Calu3 (cell line): ENCODE measurements at regions not wholly inside any gene's neighbourhood (a gene's known extent, or its start where the extent isn't known, plus 50 kb on each side); places are given as distances from the start of the nearest gene placed in this dataset.
A peak's percentile ranks its signal among the peaks of the same experiment; 100 is the strongest.

Source experiments
- BruUV-seq: library from RNA; stranded (reverse); fragments of 400-500 nt; replicated peaks from 2 replicates; lab custom pipeline; 2021; lab: Mats Ljungman, UMichigan
- CTCF ChIA-PET: fragments of 300-600 bp; sonication (Branson Sonifier 250); formaldehyde crosslinking; loops from one replicate; lab custom pipeline; 2022; ENCODE audit warnings: antibody characterized with exemption; lab: Charles Lee
- DNase-seq: peaks from one replicate; pipeline ENCODE4 v3.0.0; 2022
- H3K27ac Mint-ChIP-seq: one replicate; pipeline ENCODE4 v1.8.0; 2022; ENCODE audit warnings: mixed read lengths; ENCODE audit not compliant: unreplicated experiment
- H3K27me3 Mint-ChIP-seq: one replicate; pipeline ENCODE4 v1.8.0; 2022; ENCODE audit warnings: mixed read lengths; ENCODE audit not compliant: unreplicated experiment
- H3K36me3 Mint-ChIP-seq: one replicate; pipeline ENCODE4 v1.8.0; 2022; ENCODE audit warnings: mild to moderate bottlenecking, moderate library complexity, mixed read lengths; ENCODE audit not compliant: insufficient read depth, unreplicated experiment
- H3K4me1 Mint-ChIP-seq: one replicate; pipeline ENCODE4 v1.8.0; 2022; ENCODE audit warnings: mild to moderate bottlenecking, low read depth, mixed read lengths; ENCODE audit not compliant: unreplicated experiment
- H3K4me3 Mint-ChIP-seq: one replicate; pipeline ENCODE4 v1.8.0; 2022; ENCODE audit warnings: mild to moderate bottlenecking, low read depth, moderate library complexity, mixed read lengths; ENCODE audit not compliant: unreplicated experiment
- H3K9me3 Mint-ChIP-seq: one replicate; pipeline ENCODE4 v1.8.0; 2022; ENCODE audit warnings: low read depth, mixed read lengths; ENCODE audit not compliant: unreplicated experiment
- CTCF ChIP-seq: fragments of 200-600 bp; IDR thresholded peaks from one replicate; pipeline ENCODE4 v1.8.0; 2022; ENCODE audit warnings: antibody characterized with exemption; ENCODE audit not compliant: unreplicated experiment
- intact Hi-C: fragments of 100-400 bp; cut with micrococcal nuclease; formaldehyde crosslinking; loops from one replicate; pipeline ENCODE4 v1.10.0; 2022; ENCODE audit not compliant: unreplicated experiment

DNA sequence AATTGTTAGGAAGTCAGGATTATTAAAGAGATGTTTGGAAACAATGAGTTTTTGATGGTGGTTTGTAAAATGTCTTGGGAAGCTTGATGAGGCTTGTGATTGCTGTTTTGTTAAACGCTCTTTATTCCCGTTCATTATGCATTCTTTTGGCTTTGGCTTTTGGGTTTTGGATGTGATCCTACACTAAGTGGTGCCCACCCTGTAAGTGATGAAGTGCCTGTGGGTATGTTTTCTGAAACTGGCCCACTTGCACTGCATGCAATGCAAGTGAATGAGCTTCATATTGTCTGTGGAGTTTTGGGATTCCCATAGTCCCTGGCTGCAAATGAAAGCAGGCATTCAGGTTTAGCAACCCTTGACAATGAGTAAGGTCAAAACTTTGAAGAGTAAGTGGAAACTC, 1035.5 kb upstream of the WWC1 start:
- H3K27me3 Mint-ChIP-seq: no peaks in the 10 kb centered on the region
- H3K4me3 Mint-ChIP-seq: no peak overlapping the region
- no TSS peak for BruUV-seq
- H3K36me3 Mint-ChIP-seq: no peaks in the 10 kb centered on the region
- no peak for TF ChIP-seq CTCF
- H3K27ac Mint-ChIP-seq: no peak overlapping the region
- no peaks in the 10 kb centered on the region for H3K9me3 Mint-ChIP-seq
- no peak for DNase-seq
- no peaks in the 10 kb centered on the region for H3K4me1 Mint-ChIP-seq
- intact Hi-C loops: no loop called here
- CTCF ChIA-PET: interaction anchor here (0.5 kb wide), 1 partner anchor 10 kb away, joined by 5 read pairs; no protein-coding TSS in a partner anchor

DNA sequence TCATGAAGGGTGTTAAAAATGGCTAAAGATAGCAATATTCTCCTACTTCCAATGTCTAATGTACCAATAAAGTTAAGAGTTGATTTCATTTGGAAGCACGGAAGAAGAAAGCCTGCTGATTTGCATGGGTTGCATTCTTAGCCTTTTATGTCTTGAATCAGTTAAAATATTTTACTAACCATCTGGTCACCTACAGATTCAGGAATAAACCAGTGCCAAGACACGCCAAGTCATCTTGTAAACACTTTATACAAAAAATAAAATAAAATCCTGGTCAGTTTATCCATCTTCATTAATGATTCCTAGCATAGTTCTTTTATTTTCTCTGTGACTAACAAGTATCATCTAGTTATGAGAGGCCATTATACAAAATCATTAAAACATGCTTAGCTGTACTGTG, 1031.6 kb upstream of the WWC1 start:
- Mint-ChIP-seq H3K9me3 (no peaks in the 10 kb centered on the region), H3K4me3 (no peak overlapping the region), H3K4me1 (no peaks in the 10 kb centered on the region), H3K27me3 (no peaks in the 10 kb centered on the region), H3K27ac (no peak overlapping the region), H3K36me3 (no peaks in the 10 kb centered on the region)
- TF ChIP-seq CTCF: no peak
- intact Hi-C loops: loop anchor here (2.0 to 10.0 kb wide), 2 partner anchors 305 to 785 kb away; no protein-coding TSS in a partner anchor
- no TSS peak for BruUV-seq
- no peak for DNase-seq
- CTCF ChIA-PET: no interaction called here

GRCh38 chr5:167261309-167262100, 1029.9 kb upstream of the WWC1 start:
- TF ChIP-seq CTCF: peak; percentile 26
- Mint-ChIP-seq H3K4me3 (no peak overlapping the region), H3K27ac (no peak overlapping the region), H3K27me3 (no peaks in the 10 kb centered on the region), H3K9me3 (no peaks in the 10 kb centered on the region), H3K4me1 (no peaks in the 10 kb centered on the region), H3K36me3 (no peaks in the 10 kb centered on the region)
- no peak for DNase-seq
- no TSS peak for BruUV-seq
- CTCF ChIA-PET: interaction anchor here (0.6 to 1.7 kb wide), 6 partner anchors 9 to 304 kb away, joined by 3 to 8 read pairs (median 4); no protein-coding TSS in a partner anchor
- intact Hi-C loops: loop anchor here (2.0 to 10.0 kb wide), 2 partner anchors 303 to 783 kb away; no protein-coding TSS in a partner anchor

GRCh38 chr5:167263185-167263584, 1028.3 kb upstream of the WWC1 start:
- BruUV-seq: no TSS peak
- no peak for DNase-seq
- no peak for TF ChIP-seq CTCF
- Mint-ChIP-seq H3K27ac (no peak overlapping the region), H3K4me1 (no peaks in the 10 kb centered on the region), H3K4me3 (no peak overlapping the region), H3K36me3 (no peaks in the 10 kb centered on the region), H3K9me3 (no peaks in the 10 kb centered on the region), H3K27me3 (no peaks in the 10 kb centered on the region)
- CTCF ChIA-PET: interaction anchor here (0.7 kb wide), 3 partner anchors 426 to 754 kb away, joined by 3 to 4 read pairs (median 4); no protein-coding TSS in a partner anchor
- intact Hi-C loops: loop anchor here (10.0 kb wide), 1 partner anchor 782 kb away; no protein-coding TSS in a partner anchor
